T-helper 22 cell (primary cell): ENCODE measurements at regions not wholly inside any gene's neighbourhood (a gene's known extent, or its start where the extent isn't known, plus 50 kb on each side); places are given as distances from the start of the nearest gene placed in this dataset.

Experiments used
- DNase-seq: peaks from one replicate; pipeline ENCODE4 v3.0.0-alpha.2; 2020; ENCODE audit warnings: low read depth

- no peak for DNase-seq
These were observed 91.0 kb upstream of the KCNA3 start for GRCh38 chr1:110765640-110766335.

DNA sequence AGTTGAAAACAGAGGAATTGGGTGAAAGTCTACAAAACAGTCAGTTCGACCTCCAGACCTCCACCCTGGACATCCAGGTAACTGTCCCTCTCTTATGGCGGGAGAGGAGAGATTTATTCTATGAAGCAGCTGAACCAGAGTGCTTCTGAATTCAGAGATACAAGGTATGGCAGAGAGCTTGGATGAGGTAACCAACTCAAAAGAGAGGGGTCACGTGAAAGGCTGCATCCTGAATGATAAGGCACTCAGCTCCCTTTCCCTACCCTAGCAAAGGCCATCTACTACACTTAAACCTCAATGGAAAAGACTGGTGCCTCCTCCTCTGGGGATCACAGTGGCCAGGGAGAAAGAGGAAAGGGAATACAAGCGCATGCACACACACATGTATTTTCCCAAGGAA is 88.4 kb upstream of the KCNA3 start:
- no peak for DNase-seq

GRCh38 chr1:110760321-110760720 is 85.6 kb upstream of the KCNA3 start:
- DNase-seq = no peak

DNA sequence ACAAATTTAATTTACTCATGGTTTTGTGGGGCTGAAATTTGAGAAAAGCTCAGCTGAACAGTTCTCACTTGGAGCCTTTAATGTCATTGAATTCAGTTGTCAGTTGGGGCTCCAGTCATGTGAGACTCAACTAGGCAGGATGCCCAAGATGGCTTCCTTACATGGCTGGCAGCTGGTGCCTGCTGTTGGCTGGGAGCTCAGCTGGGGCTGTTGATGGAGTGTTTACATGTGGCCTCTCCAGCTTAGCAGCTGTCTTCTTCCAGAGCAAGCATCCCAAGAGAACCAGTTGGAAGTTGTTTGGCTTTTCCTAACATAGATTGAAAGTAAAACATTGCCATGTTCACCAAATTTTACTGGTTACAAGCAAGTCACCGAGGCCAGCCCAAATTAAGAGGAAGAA is 81.8 kb upstream of the KCNA3 start:
- no peak for DNase-seq

GRCh38 chr1:110752941-110753725 is 78.4 kb upstream of the KCNA3 start:
- no peak for DNase-seq

DNA sequence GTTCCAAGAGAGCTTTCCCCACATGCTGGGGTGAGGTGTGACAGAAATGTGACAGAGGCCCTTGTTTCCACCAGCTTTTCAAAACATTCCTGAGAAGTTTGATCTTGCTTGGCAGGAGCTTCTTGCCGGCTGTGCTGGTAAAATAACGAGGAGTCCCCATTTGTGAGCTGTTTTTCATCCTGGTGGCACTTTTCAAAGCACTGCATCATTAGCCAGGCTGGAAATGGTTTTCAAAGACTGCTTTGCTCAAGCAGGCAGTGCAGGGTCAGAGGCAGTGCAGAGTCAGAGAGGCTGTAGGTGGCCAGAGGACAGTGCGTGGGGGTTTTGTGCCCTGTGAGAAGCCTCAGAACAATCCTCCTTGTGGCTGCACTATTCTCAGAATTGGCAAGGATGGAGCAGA is 75.8 kb upstream of the KCNA3 start:
- no peak for DNase-seq

DNA sequence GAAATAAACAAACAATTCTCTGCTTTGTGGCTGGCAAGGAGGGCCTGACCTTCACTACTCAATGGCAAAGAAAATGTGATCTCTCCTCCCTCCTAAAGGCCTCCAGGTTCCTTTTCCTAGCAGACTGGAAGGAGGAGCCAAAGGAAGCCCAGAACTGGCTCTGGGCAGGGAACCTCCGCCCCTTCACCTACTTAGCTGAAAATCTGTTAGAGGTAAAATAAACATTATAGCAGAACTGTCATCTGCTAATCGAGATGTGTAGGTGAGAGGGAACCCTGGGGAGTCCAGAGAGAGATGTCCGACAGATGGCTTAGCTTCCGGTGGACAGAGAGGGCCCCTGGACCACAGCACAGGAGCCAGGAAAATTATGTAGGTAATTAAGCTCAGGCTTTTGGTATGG is 75.2 kb upstream of the KCNA3 start:
- no peak for DNase-seq

- DNase-seq = peak; percentile 12
These were observed 72.0 kb upstream of the KCNA3 start for GRCh38 chr1:110746644-110747259.

DNA sequence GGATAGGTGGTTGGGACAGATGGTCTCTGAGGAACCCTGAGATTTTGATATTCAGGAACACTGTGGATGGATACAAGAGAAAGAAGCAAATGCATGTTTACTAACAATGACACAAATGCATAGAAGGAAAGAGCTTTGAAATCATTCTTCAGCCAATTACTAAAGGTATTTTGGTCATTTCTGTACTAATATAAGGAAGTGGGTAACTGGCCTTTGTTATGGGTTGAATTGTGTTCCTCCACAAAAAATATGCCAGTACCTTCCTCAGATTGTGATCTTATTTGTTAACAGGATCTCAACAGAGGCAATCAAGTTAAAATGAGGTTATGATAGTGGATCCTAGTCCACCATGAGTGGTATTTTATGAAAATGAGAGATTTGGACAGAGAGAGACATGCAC is 68.7 kb upstream of the KCNA3 start:
- no peak for DNase-seq

DNA sequence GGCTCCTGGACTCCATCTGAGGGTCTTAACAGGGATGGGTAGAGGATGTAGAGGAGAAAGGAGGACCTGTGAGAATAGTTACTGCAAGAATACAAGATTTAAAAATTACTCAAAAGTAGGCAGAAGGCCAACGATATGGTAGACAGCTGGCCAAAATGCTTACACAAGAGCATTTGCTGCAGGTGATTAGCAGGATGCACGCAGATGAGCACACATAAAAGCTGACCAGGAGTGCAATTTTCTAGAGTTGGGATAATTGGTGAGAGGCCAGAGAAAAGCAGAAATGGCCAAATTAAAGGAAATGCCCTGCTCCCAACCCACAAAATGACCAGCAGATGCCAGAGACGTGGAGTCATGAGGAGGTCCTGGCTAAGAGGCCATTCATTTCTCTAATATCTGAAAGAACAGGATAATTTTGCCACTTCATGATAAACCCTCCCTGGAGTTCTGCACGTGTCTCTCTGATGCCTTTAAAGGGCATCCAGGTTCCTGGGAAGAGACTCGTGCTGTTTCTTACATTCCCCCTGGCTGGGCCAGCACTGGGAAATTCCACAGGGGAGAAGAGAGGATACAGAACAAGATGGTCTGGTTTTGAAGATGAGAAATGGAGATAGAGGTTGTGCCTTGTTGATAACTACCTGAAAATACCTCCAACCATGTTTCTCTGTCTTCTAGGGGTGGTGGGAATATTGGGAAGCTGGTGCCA is 62.3 kb upstream of the KCNA3 start:
- no peak for DNase-seq

GRCh38 chr1:110734133-110734680 is 59.5 kb upstream of the KCNA3 start:
- no peak for DNase-seq

GRCh38 chr1:110731529-110731928 is 56.8 kb upstream of the KCNA3 start:
- no peak for DNase-seq

DNA sequence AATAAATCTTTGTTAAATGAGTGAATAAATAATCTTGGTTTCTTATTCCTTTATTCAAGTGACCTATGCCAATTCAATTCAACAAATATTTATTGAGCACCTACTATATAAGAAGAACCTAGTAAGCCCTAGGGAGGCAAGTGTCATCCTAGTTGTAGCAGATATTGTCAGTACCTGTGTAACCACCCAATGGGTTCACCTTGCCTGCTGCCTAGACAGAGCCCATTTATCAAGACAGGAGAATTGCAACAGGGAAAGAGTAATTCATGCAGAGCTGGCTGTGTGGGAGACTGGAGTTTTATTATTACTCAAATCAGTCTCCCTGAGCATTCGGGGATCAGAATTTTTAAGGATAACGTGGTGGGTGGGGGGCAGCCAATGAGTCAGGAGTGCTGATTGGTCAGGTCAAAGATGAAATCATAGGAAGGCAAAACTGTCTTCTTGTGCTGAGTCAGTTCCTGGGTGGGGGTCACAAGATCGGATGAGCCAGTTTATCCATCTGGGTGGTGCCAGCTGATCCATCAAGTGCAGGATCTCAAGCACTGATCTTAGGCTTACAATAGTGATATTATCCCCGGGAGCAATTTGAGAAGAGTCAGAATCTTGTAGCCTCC is 53.8 kb upstream of the KCNA3 start:
- no peak for DNase-seq

DNA sequence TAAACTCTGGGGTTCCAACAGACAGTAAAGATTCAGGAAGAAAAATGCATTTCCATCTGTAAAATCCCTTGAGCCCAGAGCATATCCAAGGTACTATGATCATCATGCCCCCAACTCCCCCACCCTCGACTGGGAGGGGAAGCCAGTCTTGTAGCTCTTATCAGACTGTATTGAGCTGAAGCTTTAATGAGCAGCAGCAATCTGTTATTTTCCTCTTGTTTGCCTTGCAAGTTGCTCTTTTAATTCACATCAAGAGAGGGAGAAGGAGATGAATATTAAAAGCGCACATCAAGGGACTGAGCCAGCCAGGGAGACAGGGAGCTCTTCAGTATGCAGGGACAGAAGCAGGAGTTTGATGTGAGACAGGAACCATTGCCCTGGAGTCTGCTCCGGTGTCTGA is 52.5 kb upstream of the KCNA3 start:
- no peak for DNase-seq

GRCh38 chr1:110726755-110727154 is 52.0 kb upstream of the KCNA3 start:
- DNase-seq = no peak
